ENCODE measurements at regions not wholly inside any gene's neighbourhood (a gene's known extent, or its start where the extent isn't known, plus 50 kb on each side); places are given as distances from the start of the nearest gene placed in this dataset.
"Not testable (repeated sequence)": the region's sequence is repeated elsewhere in the genome, so short reads cannot be mapped to it uniquely, and the experiment has no call there.

DNA sequence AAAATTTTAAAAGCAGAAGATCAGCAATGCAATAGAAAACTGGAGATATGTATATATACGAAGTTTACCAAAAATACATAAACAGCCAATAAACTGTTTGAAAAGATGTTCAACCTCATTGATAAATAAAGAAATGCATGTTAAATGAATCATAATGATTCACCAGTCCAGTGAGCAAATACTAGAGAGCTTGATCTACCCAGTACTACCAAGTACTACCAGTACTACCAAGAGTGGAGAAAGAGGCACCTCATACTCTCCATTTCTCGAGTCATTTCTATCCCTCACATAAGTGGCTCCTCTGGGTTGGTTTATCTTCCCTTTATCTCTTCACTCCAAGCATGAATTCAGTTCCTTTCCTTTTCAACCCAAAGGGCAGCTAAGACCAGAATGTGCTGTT lies 138.9 kb downstream of the MREG start:
- ATAC-seq (no peak), DNase-seq (no peak)
- no peaks in the 10 kb centered on the region for H3K9me3 Mint-ChIP-seq
- H3K27ac Mint-ChIP-seq, result no peak overlapping the region
- no peaks in the 10 kb centered on the region for H3K27me3 Mint-ChIP-seq
- H3K4me1 Mint-ChIP-seq, result no peaks in the 10 kb centered on the region
- no peak overlapping the region for H3K4me3 Mint-ChIP-seq

DNA sequence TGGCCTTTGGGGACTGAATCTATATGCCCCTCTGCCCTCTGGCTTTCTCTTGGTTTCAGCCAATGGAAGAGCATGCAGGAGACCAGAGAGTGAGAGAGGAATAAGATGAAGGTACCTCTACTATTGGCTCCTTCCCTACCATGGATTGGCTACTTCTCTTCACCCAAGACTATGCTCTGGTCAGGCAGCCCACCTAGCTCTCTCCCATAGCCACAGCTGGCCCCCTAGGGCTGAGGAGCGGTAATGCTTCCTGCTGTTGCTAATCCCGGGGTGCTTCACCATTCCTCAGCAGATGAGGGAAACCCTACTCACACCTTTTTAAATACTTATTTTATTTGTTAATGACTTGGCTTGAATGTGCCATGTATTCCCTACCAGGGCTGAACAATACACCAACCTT lies 142.4 kb downstream of the MREG start:
- DNase-seq (no peak), ATAC-seq (no peak)
- H3K27me3 Mint-ChIP-seq, result peaks cover 9% of the 10 kb centered on the region
- peak overlapping the region in 1 of 2 donors; percentile 77 for H3K27ac Mint-ChIP-seq
- H3K4me3 Mint-ChIP-seq, result no peak overlapping the region
- H3K9me3 Mint-ChIP-seq, result no peaks in the 10 kb centered on the region
- H3K4me1 Mint-ChIP-seq, result no peaks in the 10 kb centered on the region

DNA sequence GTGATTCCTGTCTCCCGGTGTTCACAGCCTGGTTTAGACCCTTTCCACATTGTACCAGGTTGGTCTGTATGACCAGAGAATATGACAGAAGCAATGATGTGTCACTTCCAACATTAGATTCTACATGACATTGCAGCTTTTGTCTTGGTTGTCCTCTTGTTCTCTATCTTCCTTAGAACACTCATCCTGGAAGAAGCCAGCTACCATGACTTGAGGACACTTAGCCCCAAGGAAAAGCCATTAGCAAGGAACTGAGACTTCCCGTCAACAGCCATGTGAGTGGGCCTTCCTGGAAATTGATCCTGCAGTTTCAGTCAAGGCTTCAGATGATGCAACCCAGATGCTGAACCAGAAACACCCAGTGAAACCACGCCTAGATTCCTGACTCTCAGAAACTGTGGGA lies 143.3 kb downstream of the MREG start:
- no peak overlapping the region for H3K27ac Mint-ChIP-seq
- no peaks in the 10 kb centered on the region for H3K9me3 Mint-ChIP-seq
- no peak for DNase-seq
- ATAC-seq, result no peak
- H3K4me3 Mint-ChIP-seq, result no peak overlapping the region
- H3K4me1 Mint-ChIP-seq, result no peaks in the 10 kb centered on the region
- peaks cover 9% of the 10 kb centered on the region for H3K27me3 Mint-ChIP-seq

DNA sequence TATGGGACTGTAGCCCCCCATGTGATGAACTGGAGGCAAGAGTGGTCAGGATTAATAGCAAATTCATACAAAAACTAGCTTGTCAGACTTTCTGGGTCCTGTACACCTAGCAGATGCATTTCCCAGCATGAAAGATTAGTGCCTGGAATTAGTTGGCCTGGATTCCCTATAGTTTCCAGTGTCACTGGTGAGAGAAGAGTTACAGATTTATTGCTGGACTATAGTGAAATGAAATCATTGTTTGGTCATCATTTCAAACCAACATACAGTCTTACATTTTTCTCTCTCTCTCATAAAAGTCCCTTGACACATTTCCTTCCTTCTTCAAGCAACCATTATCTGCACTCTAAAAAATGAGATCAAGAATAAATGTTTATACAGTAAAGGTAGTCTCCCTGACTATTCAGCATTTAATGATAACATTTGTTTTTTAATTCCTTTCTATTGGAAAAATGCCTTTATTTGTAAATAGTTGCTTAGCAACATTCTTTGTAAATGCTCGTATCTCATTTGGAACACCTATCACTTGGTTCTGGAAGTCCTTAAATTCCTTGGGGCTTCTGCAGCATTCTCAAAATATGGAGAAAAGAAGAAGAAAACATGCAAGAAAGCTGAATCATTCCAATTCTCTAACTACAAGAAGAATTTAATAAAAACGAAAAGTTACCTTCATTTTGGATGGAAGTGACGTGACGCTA lies 144.4 kb downstream of the MREG start:
- no peaks in the 10 kb centered on the region for H3K4me1 Mint-ChIP-seq
- DNase-seq (no peak), ATAC-seq (no peak)
- no peak overlapping the region for H3K4me3 Mint-ChIP-seq
- H3K27ac Mint-ChIP-seq, result no peak overlapping the region
- peaks cover 9% of the 10 kb centered on the region for H3K27me3 Mint-ChIP-seq
- no peaks in the 10 kb centered on the region for H3K9me3 Mint-ChIP-seq

DNA sequence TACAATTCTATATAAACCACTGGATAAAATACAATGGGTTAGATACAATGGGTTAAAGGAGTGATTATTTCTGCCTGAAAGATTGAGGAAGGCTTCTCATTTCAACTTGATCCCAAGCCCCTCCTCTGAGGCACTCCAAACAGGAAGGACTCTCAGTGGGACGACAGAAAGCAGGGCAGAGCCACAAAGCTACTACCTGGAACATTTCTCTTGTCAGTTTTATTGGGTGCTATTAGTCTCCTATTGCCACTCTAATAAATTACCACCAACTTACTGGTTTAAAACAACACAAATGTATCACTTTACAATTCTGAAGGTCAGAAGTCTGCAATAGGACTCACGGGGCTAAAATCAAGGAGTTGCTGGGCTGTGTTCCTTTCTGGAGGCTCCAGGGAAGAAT lies 146.7 kb downstream of the MREG start:
- DNase-seq, result no peak
- no peak overlapping the region for H3K4me3 Mint-ChIP-seq
- H3K4me1 Mint-ChIP-seq, result no peaks in the 10 kb centered on the region
- no peak overlapping the region for H3K27ac Mint-ChIP-seq
- H3K27me3 Mint-ChIP-seq, result peaks cover 9% of the 10 kb centered on the region
- no peaks in the 10 kb centered on the region for H3K9me3 Mint-ChIP-seq
- ATAC-seq, result no peak

DNA sequence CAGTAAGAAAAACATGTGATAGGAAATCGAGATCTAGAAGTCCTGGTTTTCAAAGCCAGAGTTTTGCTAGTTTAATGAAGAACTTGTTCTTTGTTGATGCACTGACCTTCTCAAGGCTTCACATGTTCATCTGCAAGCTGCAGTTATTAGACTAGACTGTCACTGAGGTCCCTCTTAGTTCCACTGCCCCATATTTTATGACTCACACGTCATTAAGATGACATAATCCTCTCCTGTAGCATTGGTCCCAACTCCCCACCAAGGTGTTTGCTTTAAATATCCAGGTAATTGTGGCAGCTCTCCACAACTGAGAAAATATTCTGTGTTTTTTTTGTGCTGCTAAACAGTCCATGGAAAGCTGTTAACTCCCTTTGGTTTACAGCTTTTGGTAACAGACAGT lies 149.7 kb downstream of the MREG start:
- no peaks in the 10 kb centered on the region for H3K9me3 Mint-ChIP-seq
- H3K27ac Mint-ChIP-seq, result no peak overlapping the region
- peaks cover 9% of the 10 kb centered on the region for H3K27me3 Mint-ChIP-seq
- no peak overlapping the region for H3K4me3 Mint-ChIP-seq
- ATAC-seq, result no peak
- DNase-seq, result no peak
- H3K4me1 Mint-ChIP-seq, result no peaks in the 10 kb centered on the region

DNA sequence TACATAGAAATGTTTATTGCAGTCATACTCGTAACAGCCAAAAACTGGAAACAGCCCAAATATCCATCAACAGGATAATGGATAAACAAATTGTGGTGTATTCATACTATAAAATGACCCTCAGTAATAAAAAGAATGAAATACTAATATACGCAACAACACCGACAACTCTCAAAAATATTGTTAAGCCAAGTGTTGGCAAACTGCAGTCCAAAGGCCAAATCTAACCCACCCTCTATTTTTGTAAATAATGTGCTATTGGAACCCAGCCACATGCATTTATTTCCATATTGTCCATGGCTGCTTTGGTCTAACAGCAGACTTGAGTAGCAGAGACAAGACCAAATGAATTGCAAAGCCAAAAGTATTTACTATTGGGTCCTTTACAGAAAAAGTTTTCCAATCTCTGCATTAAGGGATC lies 151.0 kb downstream of the MREG start:
- no peaks in the 10 kb centered on the region for H3K9me3 Mint-ChIP-seq
- no peak overlapping the region for H3K27ac Mint-ChIP-seq
- no peak for ATAC-seq
- H3K4me1 Mint-ChIP-seq, result no peaks in the 10 kb centered on the region
- peaks cover 7% of the 10 kb centered on the region for H3K27me3 Mint-ChIP-seq
- no peak for DNase-seq
- H3K4me3 Mint-ChIP-seq, result no peak overlapping the region

DNA sequence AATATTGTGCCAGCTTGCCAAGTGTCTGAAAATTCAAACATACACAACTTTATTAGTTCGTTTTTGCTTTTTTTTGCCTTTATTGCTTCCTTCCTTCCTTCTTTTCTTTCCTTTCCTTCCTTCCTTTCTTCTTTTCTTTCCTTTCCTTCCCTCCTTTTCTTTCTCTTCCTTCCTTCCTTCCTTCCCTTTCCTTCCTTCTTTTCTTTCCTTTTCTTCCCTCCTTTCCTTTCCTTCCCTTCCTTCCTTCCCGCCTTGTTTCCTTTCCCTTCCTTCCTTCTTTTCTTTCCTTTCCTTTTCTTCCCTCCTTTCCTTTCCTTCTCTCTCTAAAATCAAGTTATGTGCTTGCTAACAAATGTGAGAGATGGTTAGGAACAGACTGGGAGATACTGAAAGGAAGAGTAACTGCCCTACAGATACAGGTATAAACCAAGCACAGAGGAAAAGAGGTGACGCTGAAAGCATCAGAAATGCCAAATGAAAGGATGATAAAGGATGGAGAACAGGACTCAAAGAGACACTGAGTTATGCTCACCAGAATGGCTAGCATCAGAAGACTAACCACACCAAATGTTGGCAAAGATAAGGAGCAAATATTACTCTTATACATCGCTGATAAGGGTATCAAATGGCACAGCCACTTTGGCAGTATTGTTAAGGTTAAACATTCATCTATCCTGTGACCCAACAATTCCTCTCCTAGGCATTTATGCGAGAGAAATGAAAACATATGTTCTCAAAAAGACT lies 151.6 kb downstream of the MREG start:
- Mint-ChIP-seq H3K4me3 (no peak overlapping the region), H3K27me3 (peaks cover 1% of the 10 kb centered on the region)
- DNase-seq, result no peak

DNA sequence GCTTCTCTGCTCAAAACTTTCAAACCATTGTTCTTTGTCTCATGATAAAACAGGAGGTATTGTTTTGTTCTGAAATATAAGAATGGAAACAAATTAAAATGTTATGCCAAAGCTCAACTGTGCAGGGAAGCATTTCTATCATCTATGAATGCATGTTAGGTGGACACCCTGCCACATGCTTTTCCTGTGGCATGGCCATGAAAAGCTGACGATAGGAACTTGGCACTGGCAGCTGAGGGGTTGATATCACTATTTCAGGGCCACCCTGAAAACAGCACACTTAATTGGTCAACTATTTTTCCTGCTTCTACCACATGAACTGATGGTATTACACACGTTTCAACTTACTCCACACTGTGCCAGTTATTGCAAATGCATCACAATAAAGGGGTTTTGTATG lies 157.3 kb downstream of the MREG start:
- H3K27ac Mint-ChIP-seq, result no peak overlapping the region

More for the DNA sequence above, 151.6 kb downstream of the MREG start:
- Mint-ChIP-seq H3K27ac (no peak overlapping the region), H3K4me1 (no peaks in the 10 kb centered on the region), H3K9me3 (no peaks in the 10 kb centered on the region)
- ATAC-seq, result no peak

DNA sequence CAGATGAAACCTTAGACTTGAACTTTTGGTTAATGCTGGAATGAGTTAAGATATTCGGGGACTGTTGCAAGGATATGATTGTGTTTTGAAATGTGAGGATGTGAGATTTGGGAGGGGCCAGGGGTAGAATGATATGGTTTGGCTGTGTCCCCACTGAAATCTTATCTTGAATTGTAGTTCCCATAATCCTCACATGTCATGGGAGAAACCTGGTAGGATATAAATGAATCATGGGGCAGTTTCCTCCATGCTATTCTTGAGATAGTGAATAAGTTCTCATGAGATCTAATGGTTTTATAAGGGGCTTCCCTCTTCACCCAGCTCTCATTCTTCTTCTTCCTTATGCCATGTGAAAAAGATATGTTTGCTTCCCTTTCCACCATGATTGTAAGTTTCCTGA lies 158.0 kb downstream of the MREG start:
- H3K9me3 Mint-ChIP-seq, DNase-seq, H3K4me3 Mint-ChIP-seq, H3K4me1 Mint-ChIP-seq, H3K27ac Mint-ChIP-seq, H3K27me3 Mint-ChIP-seq, ATAC-seq: not testable (repeated sequence)

More for the DNA sequence above, 157.3 kb downstream of the MREG start:
- ATAC-seq (no peak), DNase-seq (no peak)
- H3K9me3 Mint-ChIP-seq, result peaks cover 5 to 10% of the 10 kb centered on the region in 2 donors
- no peaks in the 10 kb centered on the region for H3K4me1 Mint-ChIP-seq
- H3K27me3 Mint-ChIP-seq, result no peaks in the 10 kb centered on the region
- no peak overlapping the region for H3K4me3 Mint-ChIP-seq

DNA sequence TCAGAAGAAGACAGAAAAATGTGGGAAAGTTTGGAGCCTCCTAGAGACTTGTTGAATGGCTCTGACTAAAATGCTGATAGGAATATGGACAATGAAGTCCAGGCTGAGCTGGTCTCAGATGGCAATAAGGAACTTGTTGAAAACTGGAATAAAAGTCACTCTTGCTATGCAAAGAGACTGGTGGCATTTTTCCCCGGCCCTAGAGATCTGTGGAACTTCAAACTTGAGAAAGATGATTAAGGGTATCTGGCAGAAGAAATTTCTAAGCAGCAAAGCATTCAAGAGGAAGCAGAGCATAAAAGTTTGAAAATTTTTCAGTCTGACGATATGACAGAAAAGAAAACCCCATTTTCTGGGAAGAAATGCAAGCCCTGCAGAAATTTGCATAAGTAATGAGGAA lies 159.3 kb downstream of the MREG start:
- H3K4me3 Mint-ChIP-seq, result no peak overlapping the region
- ATAC-seq (no peak), DNase-seq (no peak)
- no peaks in the 10 kb centered on the region for H3K27me3 Mint-ChIP-seq
- no peaks in the 10 kb centered on the region for H3K4me1 Mint-ChIP-seq
- peak overlapping the region in 1 of 2 donors; percentile 77 for H3K27ac Mint-ChIP-seq
- H3K9me3 Mint-ChIP-seq, result peaks cover 5 to 10% of the 10 kb centered on the region in 2 donors

DNA sequence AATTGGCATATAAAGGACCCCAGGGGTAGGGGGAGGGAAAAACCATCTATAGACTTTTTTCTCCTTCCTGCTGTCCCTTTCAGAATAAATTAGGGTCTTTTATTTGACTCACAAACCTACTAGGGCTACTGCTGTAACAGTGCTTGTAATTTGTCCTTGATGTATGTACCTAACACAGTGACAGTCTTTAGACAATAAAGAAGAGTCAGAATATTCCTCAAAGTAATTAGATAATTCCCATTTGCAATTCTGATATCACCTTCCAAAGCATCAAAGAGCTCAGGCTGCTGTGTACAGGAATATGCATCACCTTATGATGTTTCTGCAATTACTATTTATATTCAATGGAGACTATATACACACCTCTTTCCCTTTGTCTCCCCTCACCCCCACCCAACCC lies 161.7 kb downstream of the MREG start:
- Mint-ChIP-seq H3K27ac (no peak overlapping the region), H3K4me1 (no peaks in the 10 kb centered on the region), H3K27me3 (no peaks in the 10 kb centered on the region), H3K9me3 (peaks cover 5 to 10% of the 10 kb centered on the region in 2 donors), H3K4me3 (no peak overlapping the region)
- DNase-seq (no peak), ATAC-seq (no peak)

DNA sequence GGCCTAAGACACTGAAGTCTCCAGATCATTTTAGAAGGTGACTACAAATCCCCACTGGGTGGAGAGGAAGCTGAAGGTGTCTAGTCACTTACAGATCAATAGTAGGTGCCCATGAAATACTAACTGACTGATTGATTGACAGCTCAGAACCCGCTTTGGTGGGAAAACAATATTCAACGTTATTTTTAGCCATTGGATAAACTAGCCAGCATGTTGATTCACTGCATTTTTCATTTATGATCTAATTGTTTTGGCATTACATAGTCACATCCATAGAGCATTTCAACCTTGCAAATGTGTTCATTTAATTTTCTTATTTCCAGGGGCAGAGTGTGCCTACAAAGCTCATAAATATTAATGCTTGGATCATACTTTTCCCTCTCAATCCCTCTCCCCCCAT lies 162.3 kb downstream of the MREG start:
- DNase-seq (no peak), ATAC-seq (no peak)
- H3K4me3 Mint-ChIP-seq, result no peak overlapping the region
- H3K4me1 Mint-ChIP-seq, result no peaks in the 10 kb centered on the region
- H3K27me3 Mint-ChIP-seq, result no peaks in the 10 kb centered on the region
- H3K27ac Mint-ChIP-seq, result no peak overlapping the region
- H3K9me3 Mint-ChIP-seq, result peaks cover 5 to 10% of the 10 kb centered on the region in 2 donors

DNA sequence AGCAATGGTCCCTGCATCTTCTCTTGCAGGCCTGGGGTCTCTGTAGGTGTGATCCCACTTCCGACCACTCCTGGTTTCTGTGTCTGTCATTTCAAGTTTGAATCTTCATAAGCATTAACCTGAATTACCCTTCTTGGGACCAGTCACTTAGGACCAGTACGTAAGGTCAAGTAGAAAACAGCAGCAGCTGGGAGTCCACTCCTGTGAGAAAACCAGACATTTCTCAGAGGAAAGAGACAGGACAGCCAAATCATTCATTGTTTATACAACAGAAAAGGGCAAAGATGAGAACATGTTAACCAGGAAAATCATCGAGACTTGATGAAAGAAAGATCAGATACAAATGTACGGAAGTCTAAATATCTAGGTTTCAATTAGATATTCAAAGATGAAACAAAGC lies 163.0 kb downstream of the MREG start:
- no peak overlapping the region for H3K4me3 Mint-ChIP-seq
- ATAC-seq (no peak), DNase-seq (no peak)
- no peaks in the 10 kb centered on the region for H3K4me1 Mint-ChIP-seq
- no peaks in the 10 kb centered on the region for H3K27me3 Mint-ChIP-seq
- H3K9me3 Mint-ChIP-seq, result peaks cover 5 to 10% of the 10 kb centered on the region in 2 donors
- H3K27ac Mint-ChIP-seq, result no peak overlapping the region

DNA sequence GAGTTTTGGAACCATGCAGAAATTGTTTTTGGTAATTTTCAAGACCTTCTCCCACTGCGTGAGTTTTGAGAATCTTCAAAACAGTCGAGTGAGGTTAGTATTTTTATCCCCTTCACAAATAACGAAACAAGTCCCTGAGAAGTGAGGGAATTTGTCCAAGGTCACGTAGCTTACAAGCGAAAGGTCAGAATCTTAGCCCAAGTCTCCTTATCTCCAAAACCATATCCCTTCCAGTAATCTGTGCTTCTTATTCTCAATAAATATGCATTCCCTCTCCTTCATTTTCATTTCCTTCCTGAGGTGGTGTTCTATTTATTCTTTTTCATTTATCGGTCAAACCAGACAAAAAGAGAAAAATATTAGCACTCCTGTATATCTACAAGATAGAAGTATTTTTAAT lies 163.6 kb downstream of the MREG start:
- Mint-ChIP-seq H3K27ac (no peak overlapping the region), H3K4me1 (no peaks in the 10 kb centered on the region), H3K4me3 (no peak overlapping the region), H3K27me3 (no peaks in the 10 kb centered on the region), H3K9me3 (peaks cover 5 to 10% of the 10 kb centered on the region in 2 donors)
- ATAC-seq (no peak), DNase-seq (no peak)

DNA sequence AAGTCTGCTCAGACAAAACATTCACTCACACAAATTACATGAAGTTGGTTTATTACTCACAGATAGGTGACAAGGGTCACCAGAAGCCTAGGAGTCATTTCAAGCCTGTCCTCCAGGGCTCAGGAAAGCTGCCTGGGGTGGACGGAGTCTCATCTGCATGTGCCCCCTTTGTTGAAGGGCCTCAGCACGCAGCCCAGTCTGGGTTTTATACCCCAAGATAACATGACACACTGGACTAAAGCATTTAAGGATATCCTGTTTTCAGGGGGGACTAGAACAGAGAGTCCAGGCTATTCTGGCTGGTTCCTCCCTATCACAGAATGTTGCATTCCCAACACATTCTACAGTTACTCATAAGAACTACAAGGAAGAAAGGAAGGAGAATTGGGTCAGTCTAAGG lies 164.7 kb downstream of the MREG start:
- no peak overlapping the region for H3K4me3 Mint-ChIP-seq
- DNase-seq, result no peak
- H3K4me1 Mint-ChIP-seq, result no peaks in the 10 kb centered on the region
- ATAC-seq, result no peak
- H3K9me3 Mint-ChIP-seq, result peaks cover 2 to 5% of the 10 kb centered on the region in 2 donors
- H3K27ac Mint-ChIP-seq, result no peak overlapping the region
- H3K27me3 Mint-ChIP-seq, result no peaks in the 10 kb centered on the region

Data from stimulated activated naive CD8-positive, alpha-beta T cell treated with anti-CD3 and anti-CD28 coated beads, Interleukin-15, amount 100 ng/mL, for 72 hours (primary cell).